Right kidney (tissue), 1 donor: ENCODE measurements at regions not wholly inside any gene's neighbourhood (a gene's known extent, or its start where the extent isn't known, plus 50 kb on each side); places are given as distances from the start of the nearest gene placed in this dataset.
A peak's percentile ranks its signal among the peaks of the same experiment; 100 is the strongest.

Source experiments
- DNase-seq: peaks from one replicate; pipeline ENCODE4 v3.0.0-alpha.2; 2016

- no peak for DNase-seq
Observed at GRCh38 chr17:77602062-77602746, 356.3 kb upstream of the TNRC6C start.

- no peak for DNase-seq
Observed at GRCh38 chr17:77602883-77603640, 355.4 kb upstream of the TNRC6C start.

DNA sequence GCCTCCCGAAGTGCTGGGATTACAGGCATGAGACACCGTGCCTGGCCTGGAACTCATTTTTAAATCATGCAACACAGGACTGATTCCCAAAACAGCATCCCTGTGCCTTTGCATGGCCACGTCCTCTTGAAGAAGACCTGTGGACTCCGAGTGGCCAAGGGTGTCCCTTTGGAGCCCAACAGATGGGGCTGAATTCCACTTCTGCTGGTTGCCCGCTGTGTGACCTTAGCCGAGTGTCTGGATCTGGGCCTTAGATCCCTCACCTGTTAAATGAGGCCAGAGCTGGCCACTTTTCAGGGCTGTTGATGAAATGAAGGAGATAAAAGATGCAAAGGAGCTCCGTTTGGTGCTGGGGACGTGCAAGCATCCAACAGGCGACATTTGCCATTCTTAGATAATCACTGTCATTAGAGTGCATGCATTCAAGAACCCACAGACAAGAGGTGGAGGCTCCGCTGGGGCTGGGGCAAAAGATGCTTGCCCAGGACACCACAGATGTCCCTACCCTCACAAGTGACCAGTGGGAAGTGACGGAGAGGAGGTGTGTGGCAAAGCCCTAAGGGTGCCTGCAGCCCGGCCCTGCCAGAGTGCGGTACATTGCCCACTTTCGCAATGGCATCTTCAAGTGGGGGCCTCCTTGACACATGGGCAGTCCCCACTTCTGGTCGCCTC, 354.1 kb upstream of the TNRC6C start:
- DNase-seq: no peak

DNA sequence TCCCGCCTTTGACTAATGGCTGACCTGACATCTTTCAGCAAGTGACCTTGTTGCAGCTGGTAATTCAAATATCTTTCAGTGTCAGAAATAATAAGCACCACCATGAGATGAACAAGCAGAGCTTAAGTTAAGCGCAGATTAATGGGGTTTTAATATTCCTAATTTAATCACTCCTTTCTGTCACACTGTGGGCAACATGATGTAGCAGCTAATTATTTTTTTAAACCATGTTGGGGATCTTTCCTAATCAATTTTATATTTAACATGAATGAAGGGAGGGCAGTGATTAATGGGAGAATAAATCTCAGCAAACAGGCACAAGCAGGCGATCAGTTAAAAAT, 353.6 kb upstream of the TNRC6C start:
- no peak for DNase-seq

DNA sequence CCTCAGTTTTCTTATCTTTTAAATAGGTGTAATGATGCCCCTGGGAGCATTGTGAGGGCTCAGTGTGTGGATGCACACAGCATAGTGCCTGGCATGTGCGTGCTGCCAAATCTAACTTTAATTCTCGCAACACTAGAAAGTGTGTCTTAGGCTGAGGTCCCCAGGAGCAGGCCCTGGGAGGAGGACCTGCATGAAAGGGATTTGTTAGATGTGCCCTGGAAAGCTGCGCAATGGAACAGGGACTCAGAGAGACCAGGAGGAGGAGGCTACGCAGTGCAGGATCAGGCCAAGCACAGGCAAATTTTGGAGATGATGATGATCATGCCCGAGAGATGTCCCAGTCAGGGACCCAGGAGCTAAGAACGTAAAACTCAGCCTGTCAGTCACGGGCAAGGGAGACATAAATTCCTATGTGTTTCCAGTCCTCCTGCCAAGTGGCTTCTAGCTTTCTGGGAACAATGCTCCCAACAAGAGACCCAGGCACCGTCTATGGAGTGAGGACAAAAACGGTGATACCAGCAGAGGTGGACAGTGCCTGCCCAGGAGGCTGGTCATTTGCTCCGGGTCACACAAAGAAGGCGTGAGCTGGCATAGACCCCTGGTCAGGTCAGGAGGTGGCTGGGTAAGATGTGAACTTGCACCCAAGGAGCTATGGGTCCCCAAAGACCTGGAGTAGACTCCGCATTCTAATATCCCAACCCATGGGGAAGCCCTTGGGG, 352.2 kb upstream of the TNRC6C start:
- no peak for DNase-seq

- no peak for DNase-seq
Observed at GRCh38 chr17:77606865-77607210, 351.7 kb upstream of the TNRC6C start.

DNA sequence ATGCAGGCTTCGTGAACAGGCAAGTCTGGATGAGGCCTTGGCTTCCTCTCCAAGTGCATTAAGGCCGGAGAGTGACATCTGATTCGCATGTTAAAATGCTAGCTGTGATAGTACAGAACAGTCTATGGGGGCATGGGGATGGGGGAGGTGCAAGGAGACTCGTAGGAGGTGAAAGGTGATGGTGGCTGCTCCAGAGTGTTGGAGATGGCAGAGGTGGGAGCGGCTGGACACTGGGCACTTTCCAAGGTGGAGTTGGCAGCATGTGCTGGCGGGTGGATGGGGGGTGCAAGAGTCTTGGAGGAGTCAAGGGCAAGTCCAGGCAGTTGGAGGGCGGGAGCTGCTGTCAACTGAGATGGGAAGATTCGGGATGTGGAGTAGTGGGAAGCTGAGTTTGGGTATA, 350.9 kb upstream of the TNRC6C start:
- DNase-seq: no peak

- DNase-seq: no peak
Observed at GRCh38 chr17:77608431-77608830, 350.1 kb upstream of the TNRC6C start.

- no peak for DNase-seq
Observed at GRCh38 chr17:77609553-77610517, 348.7 kb upstream of the TNRC6C start.

DNA sequence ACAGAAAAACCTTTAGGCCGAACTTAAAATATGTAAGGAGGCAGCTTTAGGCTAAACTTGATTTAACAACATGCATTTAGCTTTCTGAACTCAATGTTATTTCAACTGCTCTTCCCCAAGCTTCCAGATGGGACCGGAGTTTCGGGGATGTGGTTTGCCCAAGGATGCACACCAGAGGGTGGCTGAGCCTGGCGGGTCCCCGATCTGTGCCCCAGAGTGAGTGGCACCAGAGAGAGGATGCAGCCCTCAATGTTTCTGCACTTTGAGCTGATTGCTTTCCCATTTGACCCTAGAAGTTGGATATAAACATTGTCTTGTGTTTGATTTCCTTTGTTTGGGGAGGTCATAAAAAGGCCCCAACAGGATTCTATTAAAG, 348.0 kb upstream of the TNRC6C start:
- peak; percentile 22 for DNase-seq

DNA sequence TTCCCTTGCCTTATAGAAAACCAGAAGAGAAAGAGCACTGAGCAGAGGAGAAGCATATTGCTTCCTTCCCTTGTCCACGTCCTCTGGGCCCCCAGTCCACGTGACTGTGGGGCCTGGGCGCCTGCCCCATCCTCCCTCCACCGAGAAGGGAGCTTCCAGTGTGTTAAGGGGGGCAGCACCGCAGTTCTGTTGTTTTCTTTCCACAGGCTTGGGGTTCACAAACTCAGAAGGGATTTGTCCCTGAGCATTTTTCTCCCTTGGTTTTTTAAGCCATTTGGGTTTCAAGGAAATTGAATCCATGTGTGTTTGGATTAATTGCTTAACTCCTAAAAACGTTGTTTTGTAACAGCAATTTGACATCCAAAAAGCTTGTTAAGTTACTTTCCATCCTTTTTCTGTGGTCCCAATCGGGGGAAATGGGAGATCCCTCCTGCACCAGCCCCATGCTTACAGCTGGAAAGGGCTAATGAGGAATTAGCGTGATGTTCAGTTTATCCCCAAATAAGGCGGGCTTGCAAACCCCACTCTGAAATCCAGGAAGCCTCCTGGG, 347.5 kb upstream of the TNRC6C start:
- DNase-seq: no peak

- no peak for DNase-seq
Observed at GRCh38 chr17:77611791-77612502, 346.6 kb upstream of the TNRC6C start.

GRCh38 chr17:77613218-77613617, 345.3 kb upstream of the TNRC6C start:
- DNase-seq: no peak

GRCh38 chr17:77613627-77614026, 344.9 kb upstream of the TNRC6C start:
- no peak for DNase-seq

DNA sequence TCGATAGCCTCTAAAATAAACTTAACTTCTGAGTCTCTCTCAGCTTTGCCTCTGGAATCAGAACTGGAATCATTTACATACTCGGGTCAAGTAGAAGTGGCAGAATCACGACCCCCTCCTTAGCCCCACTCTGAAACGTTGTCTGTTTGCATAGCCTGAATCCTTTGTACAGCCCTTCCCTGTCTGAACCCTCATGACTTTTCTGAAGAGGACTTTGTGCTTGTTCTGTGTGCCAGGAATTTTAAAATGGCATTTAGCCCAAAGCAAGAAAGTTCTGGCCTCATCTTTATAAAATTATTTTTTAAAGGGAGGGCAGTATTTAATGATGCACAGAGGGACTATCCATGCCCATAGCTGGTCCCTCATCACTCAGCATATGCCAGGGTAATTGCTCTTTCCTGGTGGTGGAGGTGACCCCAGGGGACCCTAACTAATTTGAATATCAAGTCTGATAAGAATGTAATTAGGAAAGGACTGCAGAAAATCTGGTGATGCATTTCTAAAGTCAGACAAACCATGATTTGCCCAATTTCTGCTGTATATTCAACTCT, 342.7 kb upstream of the TNRC6C start:
- DNase-seq: no peak

DNA sequence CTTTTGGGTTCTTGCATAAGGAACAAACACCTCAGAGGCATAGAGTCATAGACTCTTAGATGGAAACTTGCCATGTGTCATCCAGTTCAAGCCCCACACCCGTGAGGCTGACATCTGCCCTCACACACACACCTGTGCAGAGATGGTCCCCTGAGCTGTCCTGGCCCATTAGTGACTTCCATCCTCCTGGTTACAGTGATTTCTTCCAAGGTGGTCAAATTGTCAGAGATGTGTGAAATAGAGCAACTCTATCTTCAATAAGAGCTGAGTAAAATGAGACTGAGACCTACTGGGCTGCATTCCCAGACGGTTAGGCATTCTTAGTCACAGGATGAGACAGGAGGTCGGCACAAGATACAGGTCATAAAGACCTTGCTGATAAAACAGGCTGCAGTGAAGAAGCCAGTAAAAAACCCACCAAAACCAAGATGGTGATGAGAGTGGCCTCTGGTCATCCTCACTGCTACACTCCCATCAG, 342.2 kb upstream of the TNRC6C start:
- no peak for DNase-seq

DNA sequence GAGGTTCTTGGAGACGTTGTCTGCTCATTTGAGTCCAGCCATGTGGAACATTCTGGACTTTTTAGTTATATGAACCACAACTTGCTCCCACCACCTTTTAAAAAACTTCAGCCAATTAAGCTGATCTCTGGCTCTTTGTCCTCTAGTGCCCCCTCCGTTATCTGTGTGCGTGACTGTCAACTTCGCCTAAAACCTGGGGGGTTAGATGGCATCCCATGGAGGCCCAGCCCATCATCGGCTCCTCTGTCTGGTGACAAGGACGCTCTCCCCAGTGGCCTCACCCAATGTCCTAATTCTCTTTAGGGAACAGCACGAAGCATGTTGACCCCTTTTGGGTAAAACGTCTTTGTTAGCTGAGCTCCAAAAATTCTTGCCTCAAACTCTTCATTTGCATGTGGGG, 341.0 kb upstream of the TNRC6C start:
- no peak for DNase-seq

GRCh38 chr17:77618173-77618572, 340.3 kb upstream of the TNRC6C start:
- no peak for DNase-seq

- no peak for DNase-seq
Observed at GRCh38 chr17:77618731-77619130, 339.8 kb upstream of the TNRC6C start.

DNA sequence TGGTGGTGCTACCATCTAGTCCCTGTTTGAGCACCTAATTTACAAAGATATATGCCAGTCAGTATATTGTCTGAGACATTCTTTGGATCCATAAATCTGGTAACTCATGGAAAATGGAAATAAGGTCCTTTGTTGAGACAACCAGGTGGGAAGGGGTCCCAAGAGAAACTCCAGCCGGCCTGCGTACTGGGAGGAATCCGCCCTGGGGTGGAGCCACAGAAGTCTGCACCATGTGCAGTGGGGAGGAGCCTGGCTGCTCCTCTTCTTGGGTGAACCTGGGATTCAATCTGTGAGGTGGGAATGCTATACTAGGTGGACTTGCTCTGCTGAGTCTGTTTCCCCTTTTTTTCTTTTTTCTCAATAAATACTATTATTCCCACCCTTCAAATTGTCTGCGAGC, 339.2 kb upstream of the TNRC6C start:
- DNase-seq: no peak

DNA sequence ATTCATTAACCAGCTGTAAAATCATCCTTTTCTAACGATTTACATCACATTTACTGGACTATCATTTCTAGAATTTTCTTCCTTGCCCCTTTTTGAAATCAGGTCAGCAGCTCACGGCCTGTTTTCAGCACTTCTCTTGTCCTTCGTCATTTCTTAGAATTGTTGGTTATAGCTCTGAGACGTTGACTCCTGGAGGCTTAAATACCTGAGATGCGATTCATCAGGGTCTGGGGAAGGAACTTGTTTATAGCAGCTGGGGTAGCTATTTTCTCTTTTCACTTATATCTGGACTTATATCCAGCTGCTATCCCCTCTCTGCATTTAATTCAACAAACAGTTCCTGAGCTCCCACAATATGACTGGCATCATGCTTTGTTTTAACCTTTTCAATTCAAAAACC, 338.7 kb upstream of the TNRC6C start:
- DNase-seq: no peak
